H54 (cell line): ENCODE measurements at regions not wholly inside any gene's neighbourhood (a gene's known extent, or its start where the extent isn't known, plus 50 kb on each side); places are given as distances from the start of the nearest gene placed in this dataset.
"Not testable (repeated sequence)": the region's sequence is repeated elsewhere in the genome, so short reads cannot be mapped to it uniquely, and the experiment has no call there.

Experiments used
- DNase-seq: peaks from one replicate; pipeline ENCODE4 v3.0.0; 2011; ENCODE audit warnings: low spot score, mixed read lengths; ENCODE audit not compliant: insufficient read length
- FAIRE-seq: peaks from 3 replicates; lab custom pipeline; 2011; peaks lifted over from hg19 to GRCh38; lab: Jason Lieb, UNC
- POLR2A ChIP-seq: IDR thresholded peaks from 2 replicates; pipeline ENCODE4 v1.6.1; 2011; ENCODE audit warnings: low read depth, mild to moderate bottlenecking, low read length

DNA sequence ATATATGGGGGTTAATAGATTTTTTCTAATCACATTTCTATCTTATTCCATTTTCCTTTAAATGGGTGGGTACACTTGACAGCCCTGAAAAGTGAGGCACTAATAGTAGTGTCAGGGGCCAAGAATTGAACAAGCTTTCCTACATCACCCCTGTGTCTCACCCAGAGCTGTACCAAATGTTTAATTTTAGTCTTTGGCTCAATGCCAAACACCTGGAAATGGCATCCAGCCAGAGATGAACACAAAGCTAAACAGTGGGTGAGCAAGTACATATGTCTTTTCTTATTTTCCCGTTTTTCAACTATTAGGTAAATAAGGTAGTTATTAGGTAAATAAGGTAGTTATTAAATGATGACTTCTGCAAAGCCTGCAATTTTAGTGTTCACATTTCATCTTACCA is 276.3 kb upstream of the ERBB4 start:
- no peak for FAIRE-seq
- no peak for DNase-seq
- TF ChIP-seq POLR2A = no peak

DNA sequence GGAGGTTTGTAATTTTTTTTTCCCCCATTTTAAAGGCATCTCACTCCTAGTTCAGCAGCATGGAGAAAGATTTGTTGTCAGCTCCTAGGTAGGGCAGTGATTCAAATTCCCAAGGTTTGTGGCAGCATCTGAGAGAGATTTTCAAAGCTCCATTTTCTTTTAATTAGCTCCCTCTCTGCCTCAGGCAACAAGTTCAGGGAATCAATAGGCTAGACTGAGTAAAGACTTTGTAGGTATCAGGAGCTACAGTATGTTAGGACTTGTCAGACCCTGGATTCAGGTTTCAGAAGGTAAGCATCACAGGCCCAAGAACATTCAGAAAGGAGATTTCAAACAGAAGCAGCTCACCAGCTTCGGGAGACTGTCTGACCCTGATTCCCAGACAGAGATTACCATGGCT is 273.3 kb upstream of the ERBB4 start:
- FAIRE-seq = no peak
- DNase-seq = no peak
- no peak for TF ChIP-seq POLR2A

DNA sequence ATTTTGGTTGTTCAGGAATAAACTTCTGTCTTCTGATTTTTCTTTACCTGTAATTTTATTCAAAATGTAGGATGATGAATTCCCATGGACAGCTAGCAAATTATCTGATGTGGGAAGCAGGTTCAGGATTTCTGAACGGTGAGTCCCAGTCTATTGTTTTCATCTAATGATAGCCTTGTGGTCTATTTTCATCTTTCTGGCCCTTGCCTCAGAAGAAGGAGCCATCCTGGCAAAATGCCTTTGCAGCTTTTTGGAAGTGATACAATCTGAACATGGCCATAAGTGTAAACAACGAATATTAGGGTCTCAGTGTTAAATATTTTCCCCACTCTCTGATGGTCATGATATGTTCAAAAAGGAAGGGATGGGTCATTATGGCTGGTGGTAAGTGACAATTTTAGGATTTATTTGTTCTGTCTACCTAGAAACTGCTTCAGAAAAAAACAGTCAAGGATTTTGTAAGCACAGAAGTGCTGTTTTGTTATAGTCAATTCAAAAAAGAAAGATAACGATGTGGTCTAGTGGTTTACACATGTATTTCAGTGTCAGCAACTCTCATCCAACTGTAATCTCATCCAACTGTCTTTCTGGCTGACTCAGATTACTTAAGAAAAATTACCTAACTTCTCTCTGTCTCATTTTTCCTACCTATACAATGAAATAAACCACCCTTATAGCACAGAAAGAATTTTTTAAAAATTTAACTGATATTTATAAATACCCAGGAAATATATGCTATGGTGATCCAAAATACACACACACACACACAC is 272.6 kb upstream of the ERBB4 start:
- TF ChIP-seq POLR2A = no peak
- DNase-seq (no peak), FAIRE-seq (no peak)

DNA sequence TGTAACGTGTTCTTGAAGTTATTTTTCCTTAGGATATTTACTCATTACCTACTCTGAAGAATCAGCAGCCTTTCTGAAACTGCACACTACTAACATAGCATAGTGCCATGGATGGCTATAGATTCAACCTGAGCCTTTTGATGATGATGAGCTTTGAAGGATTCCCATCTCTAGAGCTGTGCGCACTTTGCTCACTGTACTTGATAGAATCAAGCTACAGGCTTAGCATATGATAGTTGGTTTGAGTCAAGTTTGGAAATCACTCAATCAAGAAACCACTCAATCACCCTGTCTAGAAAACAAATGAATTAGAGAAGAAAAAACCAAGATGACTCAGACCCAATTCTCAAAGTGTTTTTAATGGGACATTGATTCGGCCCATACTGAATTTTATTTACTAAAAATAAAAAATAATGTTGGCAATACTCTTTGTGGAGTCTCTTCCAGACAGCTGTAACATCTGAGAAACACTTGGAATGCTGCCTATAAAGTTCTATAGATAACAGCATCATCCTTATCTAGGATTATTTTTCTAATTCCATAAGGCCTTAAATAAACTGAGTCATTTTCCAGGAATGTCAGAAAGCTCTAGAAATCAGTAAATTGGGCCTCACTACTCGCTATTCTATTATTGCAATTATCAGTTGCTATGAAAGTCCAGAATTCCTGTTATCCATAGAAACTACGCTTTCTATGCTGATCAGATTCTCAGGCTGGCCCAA is 259.0 kb upstream of the ERBB4 start:
- FAIRE-seq (no peak), DNase-seq (no peak)
- TF ChIP-seq POLR2A = no peak

DNA sequence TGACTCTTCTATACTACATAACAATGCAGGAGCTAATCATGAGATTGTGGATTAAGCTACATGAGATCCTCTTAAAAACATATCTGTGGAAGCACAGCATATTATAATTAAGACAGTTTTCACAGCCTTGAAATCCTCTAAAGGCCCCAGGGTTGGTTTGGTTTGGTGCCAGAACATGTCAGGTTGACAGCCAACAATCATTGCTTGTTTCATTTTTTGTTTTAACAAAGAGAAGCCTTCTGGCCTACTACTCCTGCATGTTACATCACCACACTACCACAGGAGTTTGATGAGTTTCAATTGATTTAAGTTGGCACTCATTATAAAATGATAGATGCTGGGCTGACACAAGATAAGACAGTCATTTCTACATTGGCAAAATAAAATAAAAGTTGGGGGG is 255.9 kb upstream of the ERBB4 start:
- DNase-seq (no peak), FAIRE-seq (no peak)
- TF ChIP-seq POLR2A = no peak

DNA sequence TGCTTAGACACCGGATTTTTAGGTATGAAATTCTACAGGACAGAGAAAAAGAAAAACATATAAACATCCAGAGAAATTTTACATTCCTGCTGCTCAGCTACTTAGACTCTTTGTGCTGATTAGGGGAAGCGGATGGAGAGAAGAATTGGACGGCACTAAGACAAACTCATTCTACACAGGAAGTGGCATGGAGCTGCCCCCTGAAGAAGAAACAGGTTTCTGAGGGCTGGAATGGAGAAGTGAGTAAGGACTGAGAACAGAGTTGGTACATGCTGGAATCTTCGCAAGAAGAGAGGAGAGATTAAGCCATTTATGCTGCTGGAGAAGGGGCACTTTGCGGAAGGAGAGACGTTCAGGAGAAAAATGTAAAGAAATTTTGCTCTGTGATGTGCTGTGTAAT is 253.0 kb upstream of the ERBB4 start:
- no peak for DNase-seq
- no peak for FAIRE-seq
- TF ChIP-seq POLR2A = no peak

DNA sequence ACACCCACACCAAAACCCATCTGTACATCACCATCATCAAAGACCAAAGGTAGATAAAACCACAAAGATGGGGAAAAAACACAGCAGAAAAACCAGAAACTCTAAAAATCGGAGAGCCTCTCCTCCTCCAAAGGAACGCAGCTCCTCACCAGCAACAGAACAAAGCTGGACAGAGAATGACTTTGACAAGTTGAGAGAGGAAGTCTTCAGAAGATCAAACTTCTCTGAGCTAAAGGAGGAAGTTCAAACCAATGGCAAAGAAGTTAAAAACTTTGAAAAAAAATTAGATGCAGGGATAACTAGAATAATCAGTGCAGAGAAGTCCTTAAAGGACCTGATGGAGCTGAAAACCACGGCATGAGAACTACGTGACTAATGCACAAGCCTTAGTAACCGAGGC is 247.5 kb upstream of the ERBB4 start:
- DNase-seq, FAIRE-seq: not testable (repeated sequence)

DNA sequence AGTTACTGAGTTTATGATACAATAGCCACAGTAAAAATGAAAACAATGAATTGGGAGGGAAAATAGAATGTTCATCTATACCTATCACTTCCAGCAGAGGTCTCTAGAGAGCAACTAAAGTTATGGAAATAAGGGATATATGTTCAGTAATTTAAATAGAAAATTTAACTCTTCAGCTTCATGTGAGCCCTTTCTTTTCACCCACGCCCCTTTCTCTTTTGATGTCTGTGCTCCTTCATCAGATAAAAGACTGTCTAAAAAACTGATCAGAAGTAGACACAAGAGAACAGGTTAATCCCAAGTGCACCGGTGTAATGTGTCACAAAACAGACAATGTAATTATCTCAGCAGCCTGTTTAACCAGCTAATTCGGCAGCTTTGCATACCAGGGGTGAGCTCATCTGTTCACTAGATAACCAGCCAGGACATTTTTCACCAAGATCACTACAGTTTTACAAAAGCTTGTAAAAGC is 238.5 kb upstream of the ERBB4 start:
- no peak for DNase-seq
- FAIRE-seq = peak; percentile 71

DNA sequence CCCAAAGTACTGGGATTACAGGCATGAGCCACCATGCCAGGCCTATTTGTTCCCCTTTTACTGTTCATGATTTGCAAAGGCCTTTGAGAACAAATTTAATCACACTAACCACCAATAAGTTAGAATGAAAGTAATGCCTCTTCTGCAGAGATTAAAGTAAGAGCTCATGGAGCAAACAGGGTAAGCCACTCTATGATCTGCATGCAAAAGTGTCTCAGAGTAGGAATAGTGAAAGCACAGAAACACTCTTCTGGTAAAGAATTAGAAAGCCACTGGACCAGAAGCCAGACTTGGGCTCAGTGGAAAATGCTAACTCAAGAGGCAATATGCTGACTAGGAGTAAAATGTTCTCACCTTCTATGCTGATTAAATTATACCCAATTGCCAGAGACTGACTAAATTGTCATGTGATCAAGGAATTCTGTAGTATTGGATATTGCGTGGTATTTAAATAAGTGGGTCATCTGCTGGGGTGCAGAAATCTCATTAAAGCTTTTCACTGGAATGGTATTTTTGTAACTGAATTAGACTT is 235.3 kb upstream of the ERBB4 start:
- DNase-seq = no peak
- FAIRE-seq = no peak
- no peak for TF ChIP-seq POLR2A

More for the DNA sequence above, 238.5 kb upstream of the ERBB4 start:
- no peak for TF ChIP-seq POLR2A

DNA sequence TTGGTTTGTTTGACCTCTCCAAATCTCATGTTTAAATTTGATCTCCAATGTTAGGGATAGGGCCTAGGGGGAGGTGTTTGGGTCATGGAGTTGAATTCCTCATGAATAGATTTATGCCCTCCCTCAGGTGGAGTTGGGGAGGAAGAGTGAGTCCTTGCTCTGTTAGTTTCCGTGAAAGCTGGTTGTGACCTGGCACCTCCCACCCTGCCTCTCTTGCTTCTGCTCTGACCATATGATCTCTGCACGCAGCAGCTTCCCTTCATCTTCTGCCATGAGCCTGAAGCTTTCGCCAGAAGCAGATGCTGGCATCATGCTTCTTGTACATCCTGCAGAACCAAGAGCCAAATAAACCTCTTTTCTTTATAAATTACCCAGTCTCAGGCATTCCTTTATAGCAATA is 231.6 kb upstream of the ERBB4 start:
- FAIRE-seq (no peak), DNase-seq (no peak)
- no peak for TF ChIP-seq POLR2A

DNA sequence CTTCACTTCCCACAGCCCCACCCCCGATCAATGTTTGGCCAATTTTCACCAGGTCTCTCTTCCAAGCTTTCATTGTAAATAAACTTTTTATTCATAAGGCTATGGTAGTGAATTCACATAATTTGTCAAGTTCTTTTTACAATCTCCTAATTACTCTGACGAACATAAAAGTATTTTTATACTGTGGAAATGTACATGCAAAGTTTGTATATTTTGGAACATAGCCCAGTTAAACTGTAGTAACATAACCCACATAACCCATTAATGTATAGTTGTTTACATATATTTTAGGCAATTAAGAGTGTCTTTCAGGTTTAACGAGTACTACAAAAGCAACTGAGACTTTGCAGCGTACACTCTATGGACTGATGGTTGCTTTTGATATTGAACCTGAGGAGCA is 228.3 kb upstream of the ERBB4 start:
- DNase-seq (no peak), FAIRE-seq (no peak)
- no peak for TF ChIP-seq POLR2A

DNA sequence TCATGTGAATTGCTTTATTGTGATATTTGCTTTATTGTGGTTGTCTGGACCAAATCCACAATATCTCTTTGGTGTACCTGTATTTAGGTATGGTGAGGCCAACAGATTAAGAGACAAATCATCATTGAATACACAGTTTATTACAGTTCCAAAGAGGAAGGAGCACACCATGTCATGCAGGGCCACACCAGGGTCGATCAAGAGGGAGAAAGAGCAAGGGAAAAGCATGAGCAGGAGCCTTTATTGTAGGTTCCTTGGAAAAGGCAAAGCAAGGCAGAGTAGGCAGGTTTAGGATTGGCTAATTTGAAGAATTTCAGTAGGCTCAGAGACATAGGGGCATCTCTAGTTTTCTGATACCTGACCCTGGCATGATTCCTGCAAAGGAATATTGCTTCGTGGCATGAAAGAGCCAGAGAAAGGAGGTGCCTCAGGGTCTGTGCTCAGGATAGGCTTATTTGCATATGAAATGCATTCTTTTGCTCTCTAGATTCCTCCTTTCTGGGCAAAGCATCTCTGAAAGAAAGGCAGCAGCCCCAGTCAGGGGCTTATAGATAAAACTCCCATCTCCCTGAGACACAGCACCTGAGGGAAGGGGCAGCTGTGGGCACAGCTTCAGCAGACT is 214.2 kb upstream of the ERBB4 start:
- DNase-seq = no peak
- no peak for TF ChIP-seq POLR2A
- FAIRE-seq = no peak

DNA sequence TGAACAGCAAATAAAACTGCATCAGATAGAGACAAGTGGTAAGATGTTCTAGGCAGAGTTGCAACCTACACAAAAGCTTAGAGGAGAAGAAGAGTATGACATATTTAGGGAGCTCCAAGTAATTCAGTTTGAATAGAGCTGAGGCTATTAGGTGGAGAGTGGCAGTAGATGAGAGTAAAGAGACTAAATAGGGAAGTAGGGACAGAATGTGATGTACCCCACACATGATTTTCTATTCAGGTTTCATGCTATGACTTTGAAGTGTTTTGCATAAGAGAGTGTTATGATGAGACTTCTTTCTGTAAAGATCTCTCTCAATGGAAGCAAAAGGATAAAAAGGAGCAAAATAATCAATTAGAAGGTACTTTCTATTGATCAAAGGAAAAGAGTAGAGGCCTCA is 206.8 kb upstream of the ERBB4 start:
- TF ChIP-seq POLR2A = no peak
- FAIRE-seq = no peak
- DNase-seq = no peak
